GM12864 (cell line): ENCODE measurements at regions not wholly inside any gene's neighbourhood (a gene's known extent, or its start where the extent isn't known, plus 50 kb on each side); places are given as distances from the start of the nearest gene placed in this dataset.
"Not testable (repeated sequence)": the region's sequence is repeated elsewhere in the genome, so short reads cannot be mapped to it uniquely, and the experiment has no call there.

Experiments
- DNase-seq: peaks from one replicate; pipeline ENCODE4 v3.0.0-alpha.2; 2011; ENCODE audit warnings: low read depth
- H3K4me3 ChIP-seq: 2 replicates; pipeline ENCODE4 v1.5.1; 2011; ENCODE audit warnings: mild to moderate bottlenecking, low read depth, low read length, control low read depth
- CTCF ChIP-seq: IDR thresholded peaks from 2 replicates; pipeline ENCODE4 v1.5.1; 2011; ENCODE audit warnings: low read depth, mild to moderate bottlenecking, moderate library complexity, low read length, control low read depth, inconsistent platforms; ENCODE audit errors: missing control alignments

GRCh38 chr5:2155556-2155955, 272.8 kb upstream of the IRX4 start:
- H3K4me3 ChIP-seq: no peak overlapping the region
- TF ChIP-seq CTCF: no peak
- no peak for DNase-seq

DNA sequence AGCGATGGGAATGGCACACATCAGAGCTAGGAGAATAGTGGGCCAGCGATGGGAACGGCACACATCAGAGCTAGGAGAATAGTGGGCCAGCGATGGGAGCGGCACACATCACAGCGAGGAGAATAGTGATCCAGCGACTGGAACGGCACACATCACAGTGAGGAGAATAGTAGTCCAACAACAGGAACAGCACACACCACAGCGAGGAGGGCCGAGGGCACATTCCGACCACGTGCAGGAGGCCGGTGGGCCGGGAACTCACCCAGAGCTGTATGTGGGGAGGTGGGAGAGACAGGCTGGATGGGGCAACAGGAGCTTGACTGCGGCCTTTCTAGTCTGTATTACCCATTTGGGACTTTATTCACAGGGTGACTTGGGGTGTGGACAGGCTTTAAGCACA, 271.1 kb upstream of the IRX4 start:
- no peak for TF ChIP-seq CTCF
- no peak for DNase-seq

DNA sequence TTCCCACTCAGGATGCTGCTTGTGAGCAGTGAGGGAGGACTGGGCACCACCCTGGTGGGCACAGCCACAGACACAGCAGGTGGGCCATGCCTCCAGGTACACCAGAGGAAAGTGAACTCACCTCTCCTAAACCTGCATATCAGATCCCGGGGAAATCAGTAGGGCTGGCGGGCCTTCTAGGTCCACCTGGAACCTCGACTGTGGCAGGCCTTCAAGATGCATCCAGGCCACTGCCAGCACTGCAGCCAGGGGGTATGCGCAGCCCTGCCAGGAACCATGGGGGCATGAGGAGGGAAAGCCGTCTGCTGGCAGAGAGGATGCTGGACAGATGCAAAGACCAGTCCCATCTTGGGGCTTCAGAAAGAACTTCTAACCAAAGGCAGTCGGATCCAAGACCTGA, 270.6 kb upstream of the IRX4 start:
- TF ChIP-seq CTCF: no peak
- DNase-seq: no peak
- H3K4me3 ChIP-seq: no peak overlapping the region

More for the DNA sequence above, 271.1 kb upstream of the IRX4 start:
- H3K4me3 ChIP-seq: no peak overlapping the region

DNA sequence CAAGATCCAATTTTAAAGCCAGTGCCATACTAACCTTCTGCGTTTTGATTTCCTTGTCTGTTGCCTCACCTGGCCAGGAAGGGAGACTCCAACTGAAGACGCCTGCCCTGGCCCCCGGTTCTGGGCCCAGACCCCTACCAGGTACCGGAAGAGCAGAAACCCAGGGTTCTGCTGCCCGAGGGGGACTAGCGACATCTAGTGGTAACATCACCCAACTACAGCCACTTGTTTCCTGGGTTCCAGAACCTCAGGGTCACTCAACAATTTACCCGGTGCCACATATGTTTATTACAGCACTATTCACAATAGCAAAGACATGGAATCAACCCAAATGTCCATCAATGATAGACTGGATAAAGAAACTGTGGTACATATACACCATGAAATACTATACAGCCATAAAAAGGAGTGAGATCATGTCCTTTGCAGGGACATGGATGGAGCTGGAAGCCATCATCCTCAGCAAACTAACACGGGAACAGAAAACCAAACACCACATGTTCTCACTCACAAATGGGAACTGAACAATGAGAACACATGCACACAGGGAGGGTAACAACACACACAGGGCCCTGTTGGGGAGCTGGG, 268.7 kb upstream of the IRX4 start:
- DNase-seq: not testable (repeated sequence)
- TF ChIP-seq CTCF: peak; percentile 79

GRCh38 chr5:2149195-2149539, 266.4 kb upstream of the IRX4 start:
- no peak for DNase-seq
- no peak overlapping the region for H3K4me3 ChIP-seq
- TF ChIP-seq CTCF: no peak

More for the DNA sequence above, 268.7 kb upstream of the IRX4 start:
- H3K4me3 ChIP-seq: not testable (repeated sequence)

DNA sequence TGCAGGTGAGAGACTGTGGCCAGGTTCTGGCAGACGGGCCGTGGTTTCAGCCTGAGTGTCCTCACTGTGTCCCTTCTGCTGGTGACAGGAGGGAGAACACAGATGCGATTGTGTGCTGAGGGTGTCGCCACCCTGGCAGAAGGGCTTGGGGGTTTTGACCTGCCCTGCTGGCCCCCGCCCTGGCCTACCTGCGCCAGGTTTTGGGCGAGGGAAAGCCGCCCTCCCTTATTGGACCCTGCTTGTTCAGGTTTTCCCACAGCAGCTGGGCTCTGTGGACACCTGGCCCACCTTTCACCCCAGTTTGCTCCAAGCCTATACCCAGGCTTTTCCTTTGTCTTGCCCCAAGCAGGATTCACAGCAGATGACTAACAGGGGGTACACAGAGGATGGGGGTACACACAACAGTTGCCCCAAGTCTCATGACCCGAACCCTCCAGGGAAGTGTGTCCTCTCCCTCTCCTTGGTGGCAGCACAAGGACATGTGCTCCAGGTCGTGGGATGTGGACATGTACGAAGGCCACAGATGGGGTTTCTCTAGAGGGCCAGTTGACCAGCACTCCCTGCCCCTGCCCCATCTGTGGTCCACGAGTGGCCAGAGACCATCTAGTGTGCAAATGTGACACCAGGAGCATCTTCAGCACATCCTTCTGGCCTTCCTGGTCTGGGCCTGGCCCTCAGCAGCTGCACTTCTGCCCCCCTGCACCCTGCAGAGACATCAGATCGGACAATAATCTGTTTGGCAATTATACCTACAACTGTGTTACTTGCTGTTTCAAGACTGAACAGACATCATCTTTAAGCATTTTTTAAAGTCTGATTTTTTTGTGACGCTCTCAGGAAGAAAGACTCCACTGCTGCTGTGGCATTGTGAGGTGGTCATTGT, 265.8 kb upstream of the IRX4 start:
- no peak for DNase-seq
- TF ChIP-seq CTCF: no peak
- no peak overlapping the region for H3K4me3 ChIP-seq
